ENCODE measurements at regions not wholly inside any gene's neighbourhood (a gene's known extent, or its start where the extent isn't known, plus 50 kb on each side); places are given as distances from the start of the nearest gene placed in this dataset.

GRCh38 chr12:16726879-16727278, 120.9 kb upstream of the LMO3 start:
- TF ChIP-seq TAF1 (IDR thresholded peaks at IDR 0.05; ENCODE audit: low read depth, low read length) (no peak), SPI1 (IDR thresholded peaks at IDR 0.05; ENCODE audit: low read depth, low read length) (no peak)
